GM18507 (cell line): ENCODE measurements at regions not wholly inside any gene's neighbourhood (a gene's known extent, or its start where the extent isn't known, plus 50 kb on each side); places are given as distances from the start of the nearest gene placed in this dataset.
A peak's percentile ranks its signal among the peaks of the same experiment; 100 is the strongest.
"Not testable (repeated sequence)": the region's sequence is repeated elsewhere in the genome, so short reads cannot be mapped to it uniquely, and the experiment has no call there.

Experiments used
- DNase-seq: peaks from one replicate; pipeline ENCODE4 v3.0.0; 2011; ENCODE audit warnings: low read depth; ENCODE audit not compliant: insufficient read length; ENCODE audit errors: extremely low spot score
- FAIRE-seq: peaks from 2 replicates; lab custom pipeline; 2011; peaks lifted over from hg19 to GRCh38; lab: Jason Lieb, UNC

DNA sequence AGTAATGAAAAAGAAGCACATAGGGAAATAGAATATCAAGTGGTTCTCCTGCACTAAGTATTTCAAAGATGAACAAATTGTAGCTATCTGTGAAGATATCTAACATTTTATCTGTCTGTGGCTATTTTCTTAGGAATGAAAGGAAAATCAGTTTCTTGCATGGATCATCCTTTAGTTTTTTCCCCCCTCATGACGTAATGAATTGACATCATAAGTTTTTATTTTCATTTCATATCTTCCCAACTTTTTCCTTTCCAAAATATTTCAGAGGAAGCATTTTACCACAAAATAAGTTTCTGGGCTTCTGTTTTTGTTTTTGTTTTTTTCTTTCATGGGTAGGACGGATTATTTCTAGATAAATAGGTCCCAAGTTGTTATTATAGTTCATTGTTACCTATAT lies 996.6 kb downstream of the TMEM121 start:
- FAIRE-seq (no peak), DNase-seq (no peak)

DNA sequence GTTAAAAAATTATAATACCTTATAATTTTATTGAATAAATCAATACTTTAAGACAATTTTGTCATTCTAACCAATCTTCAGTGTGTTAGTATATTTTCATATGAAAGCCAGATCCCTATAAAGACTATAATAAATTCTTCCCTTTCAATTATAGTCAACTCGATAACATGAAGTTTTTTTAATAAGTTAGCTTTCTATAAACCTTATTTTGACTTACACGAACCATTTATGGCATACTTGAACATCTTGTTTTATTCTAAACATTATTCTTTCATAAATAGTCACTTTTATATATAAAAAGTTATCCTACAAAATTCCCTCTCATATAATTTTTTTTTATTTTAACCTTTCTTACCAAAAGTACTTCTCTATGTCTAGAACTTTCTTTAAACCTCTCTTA lies 1002.3 kb downstream of the TMEM121 start:
- no peak for FAIRE-seq
- DNase-seq = no peak

GRCh38 chr14:106530031-106530422 lies 1003.6 kb downstream of the TMEM121 start:
- no peak for DNase-seq
- no peak for FAIRE-seq

DNA sequence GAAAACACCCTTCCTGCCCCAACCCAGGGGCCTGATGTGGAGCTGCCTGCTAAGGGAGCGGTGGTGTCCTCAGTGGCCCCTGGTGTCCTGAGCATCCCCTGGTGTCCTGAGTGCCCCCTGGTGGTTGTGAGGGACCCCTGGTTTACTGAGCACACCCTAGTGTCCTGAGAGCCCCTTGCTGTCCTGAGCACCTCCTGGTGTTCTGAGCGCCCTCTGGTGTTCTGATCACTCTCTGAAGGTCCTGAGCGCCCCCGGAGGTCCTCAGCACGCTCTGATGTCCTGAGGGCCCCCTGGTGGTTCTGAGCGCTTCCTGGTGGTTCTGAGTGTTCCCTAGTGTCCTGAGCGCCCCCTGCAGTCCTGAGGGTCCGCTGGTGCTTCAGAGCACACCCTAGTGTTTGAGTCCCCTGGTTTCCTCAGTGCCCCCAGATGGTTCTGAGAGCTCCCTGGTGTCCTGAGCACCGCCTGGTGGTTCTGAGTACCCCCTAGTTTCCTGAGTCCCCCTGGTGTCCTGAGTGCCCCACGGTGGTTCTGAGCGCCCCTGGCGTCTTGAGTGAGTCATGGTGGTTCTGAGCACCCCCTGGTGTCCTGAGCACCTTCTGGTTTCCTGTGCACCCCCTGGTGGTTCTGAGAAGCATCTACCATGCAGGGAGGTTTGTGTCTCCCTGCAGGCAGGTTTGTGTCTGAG lies 1004.2 kb downstream of the TMEM121 start:
- FAIRE-seq = peak; percentile 80
- no peak for DNase-seq

DNA sequence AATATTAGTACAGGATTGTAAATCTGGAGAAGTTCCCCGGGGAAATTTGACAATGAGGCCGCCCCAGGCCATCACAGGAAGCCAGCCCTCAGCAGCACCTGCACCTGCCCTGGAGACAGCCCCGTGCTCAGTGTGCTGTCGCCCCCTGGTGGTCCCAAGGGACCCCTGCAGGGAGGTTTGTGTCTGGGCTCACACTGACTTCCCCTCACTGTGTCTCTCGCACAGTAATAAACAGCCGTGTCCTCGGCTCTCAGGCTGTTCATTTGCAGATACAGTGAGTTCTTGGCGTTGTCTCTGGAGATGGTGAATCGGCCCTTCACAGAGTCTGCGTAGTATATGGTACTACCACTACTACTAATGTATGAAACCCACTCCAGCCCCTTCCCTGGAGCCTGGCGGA lies 1011.2 kb downstream of the TMEM121 start:
- not testable (repeated sequence) for DNase-seq
- peak; percentile 71 for FAIRE-seq

- no peak for FAIRE-seq
These were observed 1011.8 kb downstream of the TMEM121 start for GRCh38 chr14:106538201-106538600.

GRCh38 chr14:106547735-106548434 lies 1021.5 kb downstream of the TMEM121 start:
- no peak for DNase-seq

More at GRCh38 chr14:106538201-106538600, 1011.8 kb downstream of the TMEM121 start:
- no peak for DNase-seq

DNA sequence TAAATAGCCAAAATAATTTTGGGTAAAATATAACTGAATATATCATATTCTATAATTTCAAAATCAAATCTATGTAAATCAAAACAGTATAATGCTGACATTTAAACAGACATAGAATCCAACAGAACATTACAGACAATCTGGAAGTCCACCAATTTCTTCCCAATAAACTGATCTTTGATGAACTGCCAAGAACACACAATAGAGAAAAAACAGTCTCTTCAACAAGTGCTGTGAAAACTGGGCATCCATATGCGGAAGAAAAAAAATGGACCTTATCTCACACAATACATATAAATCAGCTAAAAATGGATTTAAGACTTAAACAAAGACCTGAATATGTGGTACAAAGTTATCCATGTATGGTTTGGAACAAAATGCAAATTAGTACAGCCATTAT lies 1022.7 kb downstream of the TMEM121 start:
- DNase-seq (no peak), FAIRE-seq (no peak)

More at GRCh38 chr14:106547735-106548434, 1021.5 kb downstream of the TMEM121 start:
- FAIRE-seq = no peak

DNA sequence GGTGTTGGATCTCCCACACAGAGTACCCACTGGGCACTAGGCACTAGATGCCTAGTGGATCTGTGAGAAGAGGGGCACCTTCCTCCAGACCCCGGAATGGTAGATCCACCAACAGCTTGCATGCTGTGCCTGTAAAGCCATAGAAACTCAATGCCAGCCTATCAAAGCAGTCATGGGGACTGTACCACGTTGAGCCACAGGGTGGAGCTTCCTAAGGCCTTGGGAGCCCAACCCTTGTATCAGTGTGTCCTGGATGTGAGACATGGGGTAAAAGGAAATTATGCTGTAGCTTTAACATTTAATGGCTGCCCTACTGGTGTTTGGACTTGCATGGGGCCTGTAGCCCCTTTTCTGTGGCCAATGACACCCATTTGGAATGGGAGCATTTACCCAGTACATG lies 1024.9 kb downstream of the TMEM121 start:
- no peak for FAIRE-seq
- no peak for DNase-seq

DNA sequence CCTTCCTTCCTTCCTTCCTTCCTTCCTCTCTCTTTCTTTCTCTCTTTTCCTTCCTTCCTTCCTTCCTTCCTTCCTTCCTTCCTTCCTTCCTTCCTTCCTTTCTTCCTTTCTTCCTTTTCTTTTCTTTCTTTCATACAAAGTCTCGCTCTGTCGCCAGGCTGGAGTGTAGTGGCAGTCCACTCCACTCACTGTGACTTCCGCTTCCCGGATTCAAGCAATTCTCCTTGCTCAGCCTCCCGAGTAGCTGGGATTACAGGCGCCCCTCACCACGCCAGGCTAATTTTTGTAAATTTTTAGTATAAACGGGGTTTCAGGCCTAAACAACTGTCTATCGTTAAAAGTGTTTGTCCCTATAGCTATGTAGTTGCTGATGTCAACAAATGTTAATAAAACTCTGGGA lies 1029.8 kb downstream of the TMEM121 start:
- not testable (repeated sequence) for FAIRE-seq, DNase-seq

- DNase-seq (no peak), FAIRE-seq (peak; percentile 67)
These were observed 1030.4 kb downstream of the TMEM121 start for GRCh38 chr14:106556665-106557289.

DNA sequence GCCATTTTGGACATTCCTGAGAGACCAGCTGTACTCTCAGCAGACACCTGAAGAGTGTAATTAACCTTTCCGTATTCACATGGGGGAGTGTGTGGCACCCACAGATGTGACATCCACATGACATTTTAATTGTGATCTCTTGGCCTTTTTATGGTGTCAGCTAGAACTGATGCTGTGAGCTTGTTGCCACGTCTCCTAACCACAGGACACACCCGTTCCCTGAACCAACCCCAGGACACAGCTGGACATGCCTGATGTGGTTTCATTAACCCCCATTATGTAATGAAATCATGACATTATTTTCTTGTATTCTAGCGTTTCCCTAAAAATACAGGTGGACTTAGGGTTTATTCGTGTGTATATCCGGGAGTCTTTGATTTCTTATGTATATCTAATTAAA lies 1036.1 kb downstream of the TMEM121 start:
- no peak for DNase-seq
- FAIRE-seq = no peak

DNA sequence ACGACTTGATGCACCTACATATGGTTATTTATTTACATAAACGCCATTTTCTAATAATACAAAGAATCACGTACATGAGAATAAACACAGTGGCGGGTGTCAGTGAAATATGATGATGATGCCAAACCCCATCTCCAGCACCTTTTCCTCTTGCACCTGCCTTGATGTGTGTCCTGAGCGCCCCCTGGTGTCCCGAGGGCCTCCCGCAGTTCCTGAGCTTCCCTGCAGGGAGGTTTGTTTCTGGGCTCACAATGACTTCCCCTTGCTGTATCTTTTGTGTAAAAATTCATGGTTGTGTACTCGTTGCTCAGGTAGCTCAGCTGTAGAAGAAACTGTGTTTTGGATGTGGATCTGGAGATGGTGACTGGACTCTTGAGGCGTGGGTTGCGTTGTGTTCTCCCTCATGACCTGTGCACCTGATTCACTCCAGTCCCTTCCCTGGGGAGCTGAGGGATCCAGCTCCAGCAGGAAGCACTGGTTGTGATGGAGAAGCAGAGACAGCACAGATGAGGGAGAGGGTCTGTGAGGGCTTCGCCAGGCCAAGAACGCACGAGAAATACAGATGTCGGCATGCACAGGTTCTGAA lies 1037.8 kb downstream of the TMEM121 start:
- DNase-seq (peak; percentile 20), FAIRE-seq (peak; percentile 62)

GRCh38 chr14:106578481-106578880 lies 1052.1 kb downstream of the TMEM121 start:
- FAIRE-seq = no peak
- DNase-seq = no peak

DNA sequence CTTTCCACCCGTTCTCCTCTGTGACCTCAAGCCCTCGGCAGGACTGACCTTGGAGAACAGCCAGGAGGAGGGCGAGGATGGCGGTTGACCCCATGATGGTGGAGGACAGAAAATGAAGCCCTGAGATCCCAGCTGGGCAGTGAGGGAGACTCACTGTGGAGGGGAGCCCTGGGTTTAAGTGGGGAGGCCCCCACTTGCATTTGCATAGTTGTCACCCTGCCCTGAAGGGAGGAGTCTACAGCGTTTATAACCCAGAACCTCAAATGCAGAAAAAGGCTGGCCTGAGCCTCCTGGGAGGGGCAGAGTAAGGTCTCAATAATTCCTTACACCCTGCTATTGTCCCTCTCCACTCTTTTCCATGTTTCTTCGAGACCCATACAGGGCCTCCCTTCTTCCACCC lies 1052.7 kb downstream of the TMEM121 start:
- DNase-seq (no peak), FAIRE-seq (peak; percentile 24)

DNA sequence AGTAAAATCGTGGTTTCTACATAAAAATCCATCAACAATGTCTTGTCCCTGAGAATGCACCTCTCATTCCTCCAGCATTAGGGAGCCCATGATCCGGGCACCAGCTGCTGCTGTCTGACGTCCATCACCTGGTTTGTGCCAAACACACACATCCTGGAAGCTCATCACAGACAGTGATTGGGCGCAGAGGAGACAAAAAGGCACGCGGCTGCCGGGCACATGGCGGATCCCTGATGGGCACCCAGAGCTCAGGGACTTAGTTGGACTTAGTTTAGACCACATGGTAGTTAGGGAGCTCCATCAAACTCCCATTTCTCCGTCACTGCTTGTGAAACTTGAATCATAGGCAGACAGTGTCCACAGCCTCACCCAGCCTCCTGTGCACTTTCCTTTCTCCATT lies 1059.3 kb downstream of the TMEM121 start:
- FAIRE-seq (no peak), DNase-seq (no peak)

GRCh38 chr14:106586098-106586704 lies 1059.8 kb downstream of the TMEM121 start:
- FAIRE-seq = peak; percentile 80

GRCh38 chr14:106591539-106591938 lies 1065.2 kb downstream of the TMEM121 start:
- not testable (repeated sequence) for FAIRE-seq, DNase-seq

More at GRCh38 chr14:106586098-106586704, 1059.8 kb downstream of the TMEM121 start:
- peak; percentile 44 for DNase-seq

- peak; percentile 56 for FAIRE-seq
- not testable (repeated sequence) for DNase-seq
These were observed 1065.9 kb downstream of the TMEM121 start for GRCh38 chr14:106592115-106592852.
